Neuronal stem cell (in vitro differentiated cells): ENCODE measurements at regions not wholly inside any gene's neighbourhood (a gene's known extent, or its start where the extent isn't known, plus 50 kb on each side); places are given as distances from the start of the nearest gene placed in this dataset.

Experiments
- DNase-seq: peaks from one replicate; pipeline ENCODE4 v3.0.0-alpha.2; 2013; ENCODE audit warnings: low spot score
- H2AFZ ChIP-seq: one replicate; pipeline ENCODE4 v1.6.1; 2013; ENCODE audit warnings: mild to moderate bottlenecking, low read length, inconsistent platforms
- H2AK5ac ChIP-seq: 2 replicates; pipeline ENCODE4 v1.6.1; 2013; ENCODE audit warnings: low read depth, mild to moderate bottlenecking, inconsistent platforms, low read length, moderate library complexity, mixed read lengths
- H2BK120ac ChIP-seq: 2 replicates; pipeline ENCODE4 v1.6.1; 2013; ENCODE audit warnings: low read depth, mild to moderate bottlenecking, inconsistent platforms, low read length, moderate library complexity, mixed read lengths
- H2BK12ac ChIP-seq: one replicate; pipeline ENCODE4 v1.6.1; 2013; ENCODE audit warnings: low read length, inconsistent platforms
- H2BK15ac ChIP-seq: 2 replicates; pipeline ENCODE4 v1.6.1; 2013; ENCODE audit warnings: mild to moderate bottlenecking, low read length, inconsistent platforms, mixed read lengths
- H2BK5ac ChIP-seq: one replicate; pipeline ENCODE4 v1.6.1; 2013; ENCODE audit warnings: inconsistent platforms, mild to moderate bottlenecking, low read length, moderate library complexity
- H3K14ac ChIP-seq: one replicate; pipeline ENCODE4 v1.6.1; 2013; ENCODE audit warnings: low read length, inconsistent platforms
- H3K18ac ChIP-seq: 2 replicates; pipeline ENCODE4 v1.6.1; 2013; ENCODE audit warnings: low read length, inconsistent platforms
- H3K23ac ChIP-seq: 2 replicates; pipeline ENCODE4 v1.6.1; 2013; ENCODE audit warnings: low read depth, mild to moderate bottlenecking, mixed read lengths, low read length, inconsistent platforms; ENCODE audit not compliant: poor library complexity
- H3K27ac ChIP-seq: replicated peaks from 3 replicates; pipeline ENCODE4 v1.5.1; 2013; ENCODE audit warnings: low read length, inconsistent platforms
- H3K27me3 ChIP-seq, 3 experiments: 2 replicates each; pipeline ENCODE4 v1.6.1; 2013; ENCODE audit warnings: low read length in 3 of 3, mild to moderate bottlenecking in 2 of 3, inconsistent platforms in 1 of 3, low read depth in 1 of 3, mixed read lengths in 1 of 3, moderate library complexity in 1 of 3; ENCODE audit not compliant: control insufficient read depth in 3 of 3, insufficient read depth in 3 of 3
- H3K36me3 ChIP-seq, 2 donors: replicated peaks in 1 of 2; 2 replicates each; pipeline ENCODE4 v1.6.1; 2013; ENCODE audit warnings: low read length in 2 of 2; ENCODE audit not compliant: control insufficient read depth in 2 of 2, insufficient read depth in 2 of 2
- H3K4ac ChIP-seq: 2 replicates; pipeline ENCODE4 v1.6.1; 2013; ENCODE audit warnings: inconsistent platforms, mild to moderate bottlenecking, low read length, moderate library complexity
- H3K4me1 ChIP-seq, 2 donors: 1 replicate in 1 of 2; 2 replicates in 1 of 2; pipeline ENCODE4 v1.6.1; 2013; ENCODE audit warnings: low read length in 2 of 2, low read depth in 1 of 2; ENCODE audit not compliant: control insufficient read depth in 2 of 2, insufficient read depth in 1 of 2
- H3K4me2 ChIP-seq: one replicate; pipeline ENCODE4 v1.6.1; 2013; ENCODE audit warnings: mild to moderate bottlenecking, low read length, inconsistent platforms; ENCODE audit not compliant: insufficient read depth, poor library complexity, severe bottlenecking
- H3K4me3 ChIP-seq, 2 donors: 2 replicates each; pipeline ENCODE4 v1.5.1; 2013; ENCODE audit warnings: low read length in 2 of 2, mild to moderate bottlenecking in 2 of 2, inconsistent platforms in 1 of 2, moderate library complexity in 1 of 2
- H3K79me1 ChIP-seq: one replicate; pipeline ENCODE4 v1.6.1; 2013; ENCODE audit warnings: low read depth, mild to moderate bottlenecking, inconsistent platforms, low read length, moderate library complexity
- H3K9ac ChIP-seq: one replicate; pipeline ENCODE4 v1.6.1; 2013; ENCODE audit warnings: mild to moderate bottlenecking, low read depth, low read length, inconsistent platforms; ENCODE audit not compliant: poor library complexity
- H3K9me3 ChIP-seq, 2 donors: replicated peaks in 1 of 2; 2 replicates each; pipeline versions ENCODE3 to v1.6.1; 2013; ENCODE audit warnings: low read length in 2 of 2, mild to moderate bottlenecking in 2 of 2, inconsistent platforms in 1 of 2, low read depth in 1 of 2, mixed read lengths in 1 of 2, moderate library complexity in 1 of 2; ENCODE audit not compliant: control insufficient read depth in 2 of 2, insufficient read depth in 1 of 2
- H4K8ac ChIP-seq: one replicate; pipeline ENCODE4 v1.6.1; 2013; ENCODE audit warnings: low read depth, mild to moderate bottlenecking, inconsistent platforms, low read length, moderate library complexity
- H4K91ac ChIP-seq: one replicate; pipeline ENCODE4 v1.6.1; 2013; ENCODE audit warnings: low read length, low read depth, mild to moderate bottlenecking, inconsistent platforms; ENCODE audit not compliant: poor library complexity
- WGBS, 2 donors: extraction: QIAGEN DNeasy Blood & Tissue Kit; methylation state at CpG; one replicate each; pipeline ENCODE4 v1.1.7; 2013; ENCODE audit warnings: missing lambda C conversion rate in 2 of 2, mixed read lengths in 1 of 2; ENCODE audit not compliant: insufficient read length in 2 of 2, insufficient replicate concordance in 1 of 2; ENCODE audit errors: extremely low coverage in 2 of 2; 5-methylcytosine and 5-hydroxymethylcytosine counted together

DNA sequence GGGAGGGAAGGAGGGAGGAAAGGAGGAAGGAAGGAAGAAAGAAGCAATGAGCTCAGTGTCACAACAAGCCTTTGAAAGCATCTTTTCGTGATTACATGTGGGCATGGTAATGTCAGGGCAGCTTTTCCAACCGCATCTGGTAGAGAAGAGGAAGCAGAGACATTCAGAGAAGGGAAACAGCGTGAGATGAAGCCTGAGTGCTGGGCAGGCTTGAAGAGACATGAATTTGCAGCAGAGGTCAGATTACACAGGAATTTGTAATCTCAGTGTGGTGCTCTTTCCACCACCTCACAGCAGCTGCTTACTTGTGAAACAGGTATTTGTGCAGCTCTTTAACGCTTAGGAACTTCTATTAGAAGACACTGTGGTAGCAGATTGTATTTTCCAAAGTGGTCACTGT is 289.5 kb upstream of the C11orf87 start:
- H2BK15ac ChIP-seq, result no peak overlapping the region
- no peak overlapping the region for H2BK5ac ChIP-seq
- no peak overlapping the region for H3K14ac ChIP-seq
- H4K8ac ChIP-seq, result no peak overlapping the region
- H3K27me3 ChIP-seq, result no peaks in the 10 kb centered on the region
- no peak overlapping the region for H3K4ac ChIP-seq
- no peak overlapping the region for H2BK120ac ChIP-seq
- H3K4me2 ChIP-seq, result no peak overlapping the region
- no peak overlapping the region for H3K18ac ChIP-seq
- H3K9me3 ChIP-seq, result no peaks in the 10 kb centered on the region
- no peaks in the 10 kb centered on the region for H3K36me3 ChIP-seq
- no peak overlapping the region for H4K91ac ChIP-seq
- H3K4me1 ChIP-seq, result no peaks in the 10 kb centered on the region
- no peak overlapping the region for H3K23ac ChIP-seq
- WGBS, 2 donors, result no CpG with 5 or more reads among the region's 4 CpGs
- H2BK12ac ChIP-seq, result no peak overlapping the region
- H2AK5ac ChIP-seq, result no peak overlapping the region
- H3K9ac ChIP-seq, result no peak overlapping the region
- no peaks in the 10 kb centered on the region for H3K79me1 ChIP-seq
- no peak overlapping the region for H3K27ac ChIP-seq
- no peak overlapping the region for H2AFZ ChIP-seq
- no peak for DNase-seq
- no peak overlapping the region for H3K4me3 ChIP-seq

DNA sequence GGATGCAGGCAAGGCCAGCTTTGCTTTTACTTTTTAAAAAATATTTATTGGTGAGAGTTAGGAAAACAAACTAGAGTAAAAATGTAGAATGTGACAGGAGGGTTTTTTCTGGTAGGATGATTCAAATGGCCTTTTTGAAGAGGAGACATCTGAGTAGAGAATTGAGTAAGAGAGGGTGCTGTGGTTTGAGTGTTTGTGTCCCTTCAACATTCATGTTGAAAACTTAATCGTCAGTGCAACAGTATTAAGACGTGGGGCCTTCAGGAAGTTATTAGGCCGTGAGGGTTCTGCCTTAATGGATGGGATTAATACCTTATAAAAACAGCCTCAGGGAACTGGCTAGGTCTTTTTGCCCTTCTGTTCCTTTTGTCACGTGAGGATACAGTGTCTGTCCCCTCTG is 288.8 kb upstream of the C11orf87 start:
- WGBS, 2 donors, result no CpG with 5 or more reads among the region's 4 CpGs
- Histone ChIP-seq H2BK120ac (no peak overlapping the region), H3K9ac (no peak overlapping the region), H3K4ac (no peak overlapping the region), H3K79me1 (no peaks in the 10 kb centered on the region), H3K4me1 (no peaks in the 10 kb centered on the region), H3K27me3 (no peaks in the 10 kb centered on the region), H3K4me2 (no peak overlapping the region), H3K14ac (no peak overlapping the region), H3K36me3 (no peaks in the 10 kb centered on the region), H3K4me3 (no peak overlapping the region), H2BK12ac (no peak overlapping the region), H4K91ac (no peak overlapping the region), H4K8ac (no peak overlapping the region), H3K27ac (no peak overlapping the region), H3K9me3 (no peaks in the 10 kb centered on the region), H3K23ac (no peak overlapping the region), H3K18ac (no peak overlapping the region), H2BK5ac (no peak overlapping the region), H2AK5ac (no peak overlapping the region), H2BK15ac (no peak overlapping the region), H2AFZ (no peak overlapping the region)
- no peak for DNase-seq

DNA sequence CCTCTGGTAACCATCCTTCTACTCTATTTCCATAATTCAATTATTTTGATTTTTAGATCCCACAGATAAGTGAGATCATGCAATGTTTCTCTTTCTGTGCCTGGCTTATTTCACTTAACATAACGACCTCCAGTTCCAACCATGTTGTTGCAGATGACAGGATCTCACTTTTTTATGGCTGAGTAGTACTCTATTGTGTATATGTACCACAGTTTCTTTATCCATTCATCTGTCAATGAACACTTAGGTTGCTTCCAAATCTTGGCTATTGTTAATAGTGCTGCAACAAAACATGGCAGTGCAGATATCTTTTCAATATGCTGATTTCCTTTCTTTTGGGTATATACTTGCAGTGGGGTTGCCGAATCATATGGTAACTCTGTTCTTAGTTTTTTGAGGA is 286.4 kb upstream of the C11orf87 start:
- Histone ChIP-seq H2AK5ac (no peak overlapping the region), H3K14ac (no peak overlapping the region), H2AFZ (no peak overlapping the region), H3K9ac (no peak overlapping the region), H3K4ac (no peak overlapping the region), H3K36me3 (no peaks in the 10 kb centered on the region), H3K4me3 (no peak overlapping the region), H3K79me1 (no peaks in the 10 kb centered on the region), H4K8ac (no peak overlapping the region), H2BK15ac (no peak overlapping the region), H3K9me3 (no peaks in the 10 kb centered on the region), H3K27me3 (no peaks in the 10 kb centered on the region), H3K4me2 (no peak overlapping the region), H4K91ac (no peak overlapping the region), H2BK5ac (no peak overlapping the region), H2BK12ac (no peak overlapping the region), H2BK120ac (no peak overlapping the region), H3K27ac (no peak overlapping the region), H3K4me1 (no peaks in the 10 kb centered on the region), H3K23ac (no peak overlapping the region), H3K18ac (no peak overlapping the region)
- WGBS, 2 donors, result no CpG with 5 or more reads among the region's 2 CpGs
- no peak for DNase-seq

DNA sequence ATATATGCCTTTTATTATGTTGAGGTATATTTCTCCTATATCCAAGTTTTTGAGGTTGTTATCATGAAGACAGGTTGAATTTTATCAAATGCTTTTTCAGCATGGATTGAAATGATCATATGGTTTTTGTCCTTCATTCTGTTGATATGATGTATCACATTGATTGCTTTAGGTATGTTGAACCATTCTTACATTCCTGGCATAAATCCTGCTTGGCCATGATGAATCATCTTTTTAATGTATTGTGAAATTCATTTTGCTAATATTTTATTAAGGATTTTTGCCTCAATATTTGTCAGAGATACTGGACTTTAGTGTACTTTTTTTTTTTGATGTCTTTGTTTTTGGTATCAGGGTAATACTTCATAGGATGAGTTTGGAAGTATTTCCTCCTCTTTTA is 283.8 kb upstream of the C11orf87 start:
- no peak overlapping the region for H2BK120ac ChIP-seq
- H3K9ac ChIP-seq, result no peak overlapping the region
- no peaks in the 10 kb centered on the region for H3K27me3 ChIP-seq

More for the DNA sequence above, 283.8 kb upstream of the C11orf87 start:
- Histone ChIP-seq H3K4me2 (no peak overlapping the region), H2AFZ (no peak overlapping the region), H2BK12ac (no peak overlapping the region), H3K9me3 (no peaks in the 10 kb centered on the region), H3K23ac (no peak overlapping the region), H3K4me1 (peaks cover 0 to 3% of the 10 kb centered on the region in 2 donors), H3K79me1 (no peaks in the 10 kb centered on the region), H3K4ac (no peak overlapping the region), H3K4me3 (no peak overlapping the region), H2AK5ac (no peak overlapping the region), H4K91ac (no peak overlapping the region), H2BK5ac (no peak overlapping the region), H3K18ac (no peak overlapping the region), H3K14ac (no peak overlapping the region), H3K27ac (no peak overlapping the region), H4K8ac (no peak overlapping the region), H2BK15ac (no peak overlapping the region), H3K36me3 (no peaks in the 10 kb centered on the region)
- DNase-seq, result no peak
